NCI-H2196 (cell line): ENCODE measurements at regions not wholly inside any gene's neighbourhood (a gene's known extent, or its start where the extent isn't known, plus 50 kb on each side); places are given as distances from the start of the nearest gene placed in this dataset.

Source experiments
- DNase-seq: peaks from one replicate; lab custom pipeline; 2025; ENCODE audit not compliant: unreplicated experiment; lab: John Stamatoyannopoulos, UW

- no peak for DNase-seq
Observed at GRCh38 chr16:79876332-79876730, 275.8 kb upstream of the MAF start.

GRCh38 chr16:79874391-79874790 is 273.9 kb upstream of the MAF start:
- DNase-seq = no peak

GRCh38 chr16:79873825-79874224 is 273.3 kb upstream of the MAF start:
- no peak for DNase-seq

- DNase-seq = no peak
Observed at GRCh38 chr16:79871906-79872305, 271.4 kb upstream of the MAF start.

GRCh38 chr16:79870016-79870886 is 269.7 kb upstream of the MAF start:
- no peak for DNase-seq

- no peak for DNase-seq
Observed at GRCh38 chr16:79869304-79870015, 268.9 kb upstream of the MAF start.

GRCh38 chr16:79868841-79869240 is 268.3 kb upstream of the MAF start:
- no peak for DNase-seq

- no peak for DNase-seq
Observed at GRCh38 chr16:79867425-79867997, 267.0 kb upstream of the MAF start.

GRCh38 chr16:79865918-79866317 is 265.4 kb upstream of the MAF start:
- DNase-seq = no peak

GRCh38 chr16:79864781-79865391 is 264.3 kb upstream of the MAF start:
- DNase-seq = no peak

- DNase-seq = no peak
Observed at GRCh38 chr16:79864032-79864780, 263.7 kb upstream of the MAF start.

- no peak for DNase-seq
Observed at GRCh38 chr16:79863128-79864031, 262.8 kb upstream of the MAF start.

- DNase-seq = no peak
Observed at GRCh38 chr16:79862601-79863000, 262.1 kb upstream of the MAF start.

GRCh38 chr16:79856581-79856980 is 256.0 kb upstream of the MAF start:
- no peak for DNase-seq

GRCh38 chr16:79850348-79850747 is 249.8 kb upstream of the MAF start:
- DNase-seq = no peak

- DNase-seq = no peak
Observed at GRCh38 chr16:79849119-79849518, 248.6 kb upstream of the MAF start.

- DNase-seq = no peak
Observed at GRCh38 chr16:79848719-79849118, 248.2 kb upstream of the MAF start.

- DNase-seq = no peak
Observed at GRCh38 chr16:79847569-79847968, 247.0 kb upstream of the MAF start.

GRCh38 chr16:79847101-79847500 is 246.6 kb upstream of the MAF start:
- no peak for DNase-seq

GRCh38 chr16:79845734-79846135 is 245.2 kb upstream of the MAF start:
- DNase-seq = no peak
